ENCODE measurements at regions not wholly inside any gene's neighbourhood (a gene's known extent, or its start where the extent isn't known, plus 50 kb on each side); places are given as distances from the start of the nearest gene placed in this dataset.
"Not testable (repeated sequence)": the region's sequence is repeated elsewhere in the genome, so short reads cannot be mapped to it uniquely, and the experiment has no call there.

DNA sequence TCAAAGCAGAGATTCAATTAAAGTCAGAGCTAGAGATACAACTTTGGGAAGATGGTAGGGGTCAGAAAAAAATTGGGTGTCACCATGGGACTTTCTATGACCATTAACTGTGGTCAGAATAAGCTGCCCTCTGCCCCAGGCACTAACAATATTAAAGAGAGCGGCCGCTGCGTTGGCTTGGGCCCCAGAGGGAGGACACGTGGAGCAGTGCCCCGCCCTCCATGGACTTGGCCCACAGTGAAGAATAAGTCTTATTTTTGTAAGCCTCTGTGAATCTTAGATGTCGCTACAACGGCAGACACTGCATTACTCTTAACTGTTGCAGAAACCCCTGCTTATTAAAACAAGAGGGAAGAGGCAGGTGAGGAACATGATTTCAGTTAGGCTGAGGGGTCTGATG is 172.7 kb downstream of the UQCRFS1 start:
- no peak overlapping the region for H3K27ac ChIP-seq
- TF ChIP-seq, protein P1, sequence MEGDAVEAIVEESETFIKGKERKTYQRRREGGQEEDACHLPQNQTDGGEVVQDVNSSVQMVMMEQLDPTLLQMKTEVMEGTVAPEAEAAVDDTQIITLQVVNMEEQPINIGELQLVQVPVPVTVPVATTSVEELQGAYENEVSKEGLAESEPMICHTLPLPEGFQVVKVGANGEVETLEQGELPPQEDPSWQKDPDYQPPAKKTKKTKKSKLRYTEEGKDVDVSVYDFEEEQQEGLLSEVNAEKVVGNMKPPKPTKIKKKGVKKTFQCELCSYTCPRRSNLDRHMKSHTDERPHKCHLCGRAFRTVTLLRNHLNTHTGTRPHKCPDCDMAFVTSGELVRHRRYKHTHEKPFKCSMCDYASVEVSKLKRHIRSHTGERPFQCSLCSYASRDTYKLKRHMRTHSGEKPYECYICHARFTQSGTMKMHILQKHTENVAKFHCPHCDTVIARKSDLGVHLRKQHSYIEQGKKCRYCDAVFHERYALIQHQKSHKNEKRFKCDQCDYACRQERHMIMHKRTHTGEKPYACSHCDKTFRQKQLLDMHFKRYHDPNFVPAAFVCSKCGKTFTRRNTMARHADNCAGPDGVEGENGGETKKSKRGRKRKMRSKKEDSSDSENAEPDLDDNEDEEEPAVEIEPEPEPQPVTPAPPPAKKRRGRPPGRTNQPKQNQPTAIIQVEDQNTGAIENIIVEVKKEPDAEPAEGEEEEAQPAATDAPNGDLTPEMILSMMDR (IDR thresholded peaks at IDR 0.05) = no peak
- ATAC-seq (no peak), DNase-seq (peak; percentile 35 to 69)
- peaks cover 0 to 19% (median 5%) of the 10 kb centered on the region in 3 donors for H3K27me3 ChIP-seq (ENCODE audit: insufficient read depth in 3 of 3, low read length in 2 of 3)
- intact Hi-C loops (cut with DNase I) = no loop called here
- no peak overlapping the region for H3K4me3 ChIP-seq
- no peaks in the 10 kb centered on the region for H3K4me1 ChIP-seq
- 19 to 30% (median 25%) methylated on average over 7 of the region's 7 CpGs for WGBS, 3 donors
- no peaks in the 10 kb centered on the region for H3K36me3 ChIP-seq (ENCODE audit: insufficient read depth in 1 of 2, low read depth in 1 of 2)
- H3K9me3 ChIP-seq = no peaks in the 10 kb centered on the region

DNA sequence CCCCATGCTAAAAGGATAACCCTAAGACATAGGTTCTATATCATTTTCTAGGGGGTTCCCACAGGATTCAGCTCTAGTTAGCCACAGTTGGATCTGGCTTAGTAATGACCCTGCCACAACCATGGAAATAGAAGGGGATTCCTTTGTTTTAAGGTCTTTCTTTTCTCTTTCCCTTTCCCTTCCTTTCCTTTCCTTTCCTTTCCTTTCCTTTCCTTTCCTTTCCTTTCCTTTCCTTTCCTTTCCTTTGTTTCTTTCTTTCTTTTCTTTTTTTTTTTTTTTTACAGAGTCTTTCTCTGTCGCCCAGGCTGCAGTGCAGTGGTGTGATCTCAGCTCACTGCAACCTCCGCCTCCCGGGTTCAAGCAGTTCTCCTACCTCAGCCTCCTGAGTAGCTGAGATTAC is 173.9 kb downstream of the UQCRFS1 start:
- WGBS, 3 donors = 73 to 96% (median 91%) methylated on average over 3 of the region's 3 CpGs
- DNase-seq; H3K4me1 ChIP-seq; intact Hi-C loops (cut with DNase I); H3K9me3 ChIP-seq; ATAC-seq; H3K36me3 ChIP-seq (ENCODE audit: insufficient read depth in 1 of 2, low read depth in 1 of 2); H3K27ac ChIP-seq; H3K4me3 ChIP-seq: not testable (repeated sequence)
- peaks cover 0 to 19% (median 5%) of the 10 kb centered on the region in 3 donors for H3K27me3 ChIP-seq (ENCODE audit: insufficient read depth in 3 of 3, low read length in 2 of 3)

DNA sequence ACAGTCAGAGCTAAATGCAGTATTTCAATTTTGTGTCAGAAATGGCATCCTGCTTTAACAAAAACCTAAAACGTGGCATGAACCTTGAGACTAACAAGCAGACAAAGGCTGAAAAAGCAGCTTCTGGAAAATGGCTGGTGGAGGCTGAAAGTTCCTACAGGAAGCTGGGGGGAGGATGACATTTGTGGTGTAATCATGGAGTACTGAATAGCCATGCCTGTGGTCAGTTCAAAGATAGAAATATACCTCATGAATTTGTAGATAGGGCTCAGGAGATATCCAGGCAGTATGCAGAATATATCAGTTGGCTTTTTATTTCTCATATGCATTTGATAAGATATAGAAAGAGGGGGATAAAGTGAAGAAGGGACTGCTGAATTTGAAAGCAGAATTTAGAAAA is 181.7 kb downstream of the UQCRFS1 start:
- H3K9me3 ChIP-seq = no peaks in the 10 kb centered on the region
- intact Hi-C loops (cut with DNase I) = no loop called here
- TF ChIP-seq, protein P1 (IDR thresholded peaks at IDR 0.05) = no peak
- DNase-seq (no peak), ATAC-seq (no peak)
- 48 to 58% (median 51%) methylated on average over 1 of the region's 1 CpG for WGBS, 3 donors
- H3K4me3 ChIP-seq = no peak overlapping the region
- peaks cover 0 to 4% (median 0%) of the 10 kb centered on the region in 3 donors for H3K27me3 ChIP-seq (ENCODE audit: insufficient read depth in 3 of 3, low read length in 2 of 3)
- H3K4me1 ChIP-seq = no peaks in the 10 kb centered on the region
- H3K27ac ChIP-seq = no peak overlapping the region
- H3K36me3 ChIP-seq (ENCODE audit: insufficient read depth in 1 of 2, low read depth in 1 of 2) = no peaks in the 10 kb centered on the region

DNA sequence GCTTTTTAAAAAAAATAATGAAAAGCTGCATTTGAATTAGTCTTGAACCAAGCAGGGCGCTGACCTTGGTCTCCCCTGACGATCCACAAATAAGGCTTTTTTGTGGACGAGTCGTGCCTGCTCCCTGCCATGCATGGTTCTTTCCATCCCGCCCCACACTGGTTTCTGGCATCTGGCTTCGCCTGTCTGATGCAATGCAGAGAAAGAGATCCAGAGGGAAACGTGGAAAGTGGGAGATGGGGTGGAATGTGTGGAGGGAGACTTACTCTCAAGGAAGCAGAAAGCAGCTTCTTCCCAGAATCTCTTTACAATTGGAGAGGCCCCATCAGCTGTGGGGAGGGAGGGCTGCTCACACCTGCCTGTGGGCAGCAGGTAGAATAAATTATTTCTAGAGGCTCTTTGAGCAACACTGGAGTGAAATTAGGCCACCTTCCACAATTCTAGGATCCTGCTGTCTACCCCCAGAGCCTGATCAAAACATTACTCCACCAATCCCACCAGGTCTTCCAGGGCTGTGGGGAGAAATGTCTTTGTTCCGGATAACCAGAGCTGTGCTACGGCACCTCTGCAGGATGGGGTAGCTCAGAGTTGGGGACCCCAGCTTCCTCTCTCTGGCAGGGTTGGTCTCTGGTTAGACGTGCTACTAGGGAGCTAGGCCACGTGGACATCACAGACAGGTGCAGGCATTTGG is 183.5 kb downstream of the UQCRFS1 start:
- no peak for DNase-seq
- ATAC-seq = no peak
- Histone ChIP-seq H3K27ac (no peak overlapping the region), H3K27me3 (ENCODE audit: insufficient read depth in 3 of 3, low read length in 2 of 3) (peaks cover 0 to 10% (median 2%) of the 10 kb centered on the region in 3 donors), H3K9me3 (no peaks in the 10 kb centered on the region), H3K36me3 (ENCODE audit: insufficient read depth in 1 of 2, low read depth in 1 of 2) (no peaks in the 10 kb centered on the region), H3K4me3 (no peak overlapping the region), H3K4me1 (no peaks in the 10 kb centered on the region)
- WGBS, 3 donors = 68 to 71% (median 68%) methylated on average over 11 of the region's 11 CpGs
- TF ChIP-seq, protein P1 (IDR thresholded peaks at IDR 0.05) = no peak
- intact Hi-C loops (cut with DNase I) = no loop called here

DNA sequence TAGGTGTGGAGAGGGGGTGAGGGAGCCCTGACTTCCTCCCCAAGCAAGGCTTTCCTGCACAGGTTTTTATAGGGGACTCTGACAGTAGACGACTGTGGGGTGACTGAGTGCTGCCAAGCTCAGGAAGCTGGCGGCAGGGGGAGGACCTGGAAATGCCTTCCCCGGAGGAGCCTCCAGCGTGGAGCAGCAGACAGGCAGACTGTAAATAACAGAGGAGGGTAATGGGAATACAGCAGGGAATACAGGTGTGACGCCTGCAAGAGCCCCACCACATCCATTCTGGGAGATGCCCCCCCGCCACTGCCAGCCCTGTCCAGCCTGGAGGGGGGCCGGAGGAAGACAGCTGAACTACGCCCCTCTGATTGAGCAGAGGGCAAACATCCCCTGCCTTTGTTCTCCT is 190.4 kb downstream of the UQCRFS1 start:
- Histone ChIP-seq H3K4me1 (no peaks in the 10 kb centered on the region), H3K27me3 (ENCODE audit: insufficient read depth in 3 of 3, low read length in 2 of 3) (peaks cover 0 to 27% (median 7%) of the 10 kb centered on the region in 3 donors), H3K4me3 (no peak overlapping the region), H3K9me3 (no peaks in the 10 kb centered on the region), H3K27ac (no peak overlapping the region), H3K36me3 (ENCODE audit: insufficient read depth in 1 of 2, low read depth in 1 of 2) (no peaks in the 10 kb centered on the region)
- DNase-seq (no peak), ATAC-seq (no peak)
- TF ChIP-seq, protein P1 (IDR thresholded peaks at IDR 0.05) = no peak
- intact Hi-C loops (cut with DNase I) = no loop called here
- WGBS, 3 donors = 45 to 63% (median 61%) methylated on average over 8 of the region's 8 CpGs

Data from psoas muscle (tissue), 7 donors.